HCT116 (cell line): ENCODE measurements at regions not wholly inside any gene's neighbourhood (a gene's known extent, or its start where the extent isn't known, plus 50 kb on each side); places are given as distances from the start of the nearest gene placed in this dataset.

Source experiments
- ATAC-seq: fragments of 200-7000 bp; cut with Tn5 transposase; 2 replicates; pipeline ENCODE4 v1.9.1; 2020; ENCODE audit warnings: mild to moderate bottlenecking, moderate library complexity
- BruUV-seq: library from RNA; stranded (reverse); fragments of 400-500 nt; replicated peaks from 2 replicates; lab custom pipeline; 2021; lab: Mats Ljungman, UMichigan
- CTCF ChIA-PET: fragments of 300-600 bp; sonication (Branson Sonifier 250); formaldehyde crosslinking; loops from one replicate; lab custom pipeline; 2021; ENCODE audit warnings: antibody characterized with exemption; lab: Charles Lee
- POLR2A ChIA-PET: fragments of 300-600, 350-600 bp; sonication (Branson Sonifier 250); formaldehyde crosslinking; loops from one replicate; lab custom pipeline; 2021; ENCODE audit warnings: antibody characterized with exemption; lab: Charles Lee
- RAD21 ChIA-PET, 2 experiments: fragments of 300-600 bp; sonication (Branson Sonifier 250); formaldehyde crosslinking; loops; one replicate each; lab custom pipeline; 2023; ENCODE audit warnings: low total read pairs in 2 of 2; ENCODE audit not compliant: uncharacterized antibody in 2 of 2, unreplicated experiment in 2 of 2, low non-redundant PET in 1 of 2; lab: Charles Lee
- DNase-seq: peaks from one replicate; pipeline ENCODE4 v3.0.0-alpha.2; 2010; ENCODE audit warnings: low read depth, low spot score
- H2AFZ ChIP-seq: fragments of 200-600 bp; shearing (Covaris generic), sonication (generic); 2 replicates; pipeline ENCODE4 v1.6.1; 2017; ENCODE audit warnings: low read depth, mixed run types, mixed read lengths, antibody characterized with exemption, low read length; ENCODE audit not compliant: poor library complexity, severe bottlenecking
- H3K27ac ChIP-seq: 2 replicates; pipeline ENCODE4 v1.5.1; 2012; ENCODE audit warnings: low read depth, low read length
- H3K27me3 ChIP-seq: fragments of 200-600 bp; sonication (generic); 2 replicates; pipeline ENCODE4 v1.6.1; 2016; ENCODE audit warnings: mixed run types, low read length, mixed read lengths; ENCODE audit not compliant: insufficient read depth
- H3K36me3 ChIP-seq, 2 experiments: fragments of 200-500 bp in 1 of 2; fragments of 200-600 bp in 1 of 2; sonication (Bioruptor generic) in 1 of 2; sonication (generic) in 1 of 2; 2 replicates each; pipeline versions ENCODE4 v1.5.1 to v1.6.1; 2014 to 2016; ENCODE audit warnings: low read length in 2 of 2, inconsistent platforms in 1 of 2, mixed read lengths in 1 of 2, mixed run types in 1 of 2; ENCODE audit not compliant: insufficient read depth in 2 of 2, control insufficient read depth in 1 of 2
- H3K4me1 ChIP-seq, 2 experiments: fragments of 200-600 bp in 1 of 2; sonication (generic) in 1 of 2; 2 replicates each; pipeline versions ENCODE4 v1.5.1 to v1.6.1; 2012 to 2017; ENCODE audit warnings: low read length in 2 of 2, inconsistent platforms in 1 of 2, mild to moderate bottlenecking in 1 of 2, mixed read lengths in 1 of 2, mixed run types in 1 of 2, moderate library complexity in 1 of 2; ENCODE audit not compliant: insufficient read depth in 2 of 2, control insufficient read depth in 1 of 2
- H3K4me2 ChIP-seq: fragments of 200-600 bp; sonication (generic); 2 replicates; pipeline ENCODE4 v1.6.1; 2017; ENCODE audit warnings: mixed run types, low read length, mixed read lengths
- H3K4me3 ChIP-seq, 2 experiments: fragments of 200-600 bp in 1 of 2; sonication (generic) in 1 of 2; replicated peaks in 1 of 2; 2 replicates each; pipeline ENCODE4 v1.5.1; 2011 to 2016; ENCODE audit warnings: low read length in 2 of 2, control low read depth in 1 of 2, low read depth in 1 of 2, mild to moderate bottlenecking in 1 of 2, mixed read lengths in 1 of 2, mixed run types in 1 of 2
- H3K79me2 ChIP-seq: fragments of 200-600 bp; sonication (generic); 2 replicates; pipeline ENCODE4 v1.6.1; 2017; ENCODE audit warnings: mild to moderate bottlenecking, mixed run types, low read length, moderate library complexity, mixed read lengths; ENCODE audit not compliant: insufficient read depth
- H3K9ac ChIP-seq: fragments of 200-600 bp; sonication (generic); 2 replicates; pipeline ENCODE4 v1.6.1; 2016; ENCODE audit warnings: low read length, mixed read lengths
- H3K9me2 ChIP-seq: fragments of 200-600 bp; sonication (generic), shearing (Covaris generic); 2 replicates; pipeline ENCODE4 v1.6.1; 2017; ENCODE audit warnings: mixed run types, mild to moderate bottlenecking, moderate library complexity; ENCODE audit not compliant: insufficient read depth
- H3K9me3 ChIP-seq, 2 experiments: fragments of 200-500 bp in 1 of 2; fragments of 200-600 bp in 1 of 2; sonication (Bioruptor generic) in 1 of 2; sonication (generic) in 1 of 2; 2 replicates each; pipeline ENCODE4 v1.6.1; 2014 to 2017; ENCODE audit warnings: low read length in 2 of 2, mixed read lengths in 2 of 2, inconsistent platforms in 1 of 2, low read depth in 1 of 2, mild to moderate bottlenecking in 1 of 2, mixed run types in 1 of 2, moderate library complexity in 1 of 2; ENCODE audit not compliant: control insufficient read depth in 1 of 2, insufficient read depth in 1 of 2
- H4K20me1 ChIP-seq: fragments of 200-600 bp; sonication (generic), shearing (Covaris generic); 2 replicates; pipeline ENCODE4 v1.6.1; 2017; ENCODE audit warnings: mixed run types, mild to moderate bottlenecking, moderate library complexity; ENCODE audit not compliant: insufficient read depth
- CTCF ChIP-seq, 3 experiments: fragments of 200-600 bp in 1 of 3; sonication (generic) in 1 of 3; IDR thresholded peaks in 2 of 3; conservative IDR thresholded peaks in 1 of 3; 2 replicates each; pipeline ENCODE4 v1.5.1; 2012 to 2017; ENCODE audit warnings: low read depth in 2 of 3, low read length in 2 of 3, antibody characterized with exemption in 1 of 3, borderline replicate concordance in 1 of 3, control low read depth in 1 of 3, mild to moderate bottlenecking in 1 of 3, mixed read lengths in 1 of 3, mixed run types in 1 of 3, moderate library complexity in 1 of 3; ENCODE audit not compliant: insufficient read depth in 1 of 3
- ELF1 ChIP-seq: IDR thresholded peaks from 2 replicates; pipeline ENCODE4 v1.6.1; 2012; ENCODE audit warnings: low read depth, borderline replicate concordance
- FOSL1 ChIP-seq: IDR thresholded peaks from 2 replicates; pipeline ENCODE4 v1.6.1; 2012; ENCODE audit warnings: low read depth
- JUND ChIP-seq: IDR thresholded peaks from 2 replicates; pipeline ENCODE4 v1.6.1; 2012
- MAX ChIP-seq: IDR thresholded peaks from 2 replicates; pipeline ENCODE4 v1.6.1; 2012
- POLR2A ChIP-seq: IDR thresholded peaks from 2 replicates; pipeline ENCODE4 v1.7.0; 2011; ENCODE audit warnings: borderline replicate concordance; ENCODE audit not compliant: insufficient read depth, insufficient read length; ENCODE audit errors: extremely low read depth
- POLR2AphosphoS5 ChIP-seq: IDR thresholded peaks from 2 replicates; pipeline ENCODE4 v1.6.1; 2011; ENCODE audit warnings: mild to moderate bottlenecking, low read depth, low read length, moderate library complexity
- RAD21 ChIP-seq: IDR thresholded peaks from 2 replicates; pipeline ENCODE4 v1.6.1; 2012; ENCODE audit warnings: low read depth, mild to moderate bottlenecking
- SRF ChIP-seq: IDR thresholded peaks from 2 replicates; pipeline ENCODE4 v1.6.1; 2012; ENCODE audit warnings: low read depth
- TCF7L2 ChIP-seq: IDR thresholded peaks from 2 replicates; pipeline ENCODE4 v1.7.0; 2011; ENCODE audit warnings: borderline replicate concordance, inconsistent platforms; ENCODE audit not compliant: insufficient read depth, insufficient read length; ENCODE audit errors: extremely low read depth
- YY1 ChIP-seq: IDR thresholded peaks from 2 replicates; pipeline ENCODE4 v1.6.1; 2011; ENCODE audit warnings: low read length, low read depth, moderate library complexity, mild to moderate bottlenecking; ENCODE audit not compliant: insufficient replicate concordance; ENCODE audit errors: extremely low read depth
- ZFX ChIP-seq: fragments of 450-650 bp; IDR thresholded peaks from 2 replicates; pipeline ENCODE4 v1.6.1; 2017
- ZNF274 ChIP-seq: fragments of 200-500 bp; sonication (Bioruptor generic); IDR thresholded peaks from 2 replicates; pipeline ENCODE4 v1.6.1; 2014; ENCODE audit warnings: mild to moderate bottlenecking, low read depth, low read length, inconsistent platforms
- intact Hi-C: fragments of 100-400 bp; cut with micrococcal nuclease; formaldehyde crosslinking; loops from 2 replicates; pipeline ENCODE4 v1.10.0; 2022
- TF ChIP-seq, protein P1 (sequence below): IDR thresholded peaks from 2 replicates; pipeline ENCODE4 v1.6.1; 2011; ENCODE audit warnings: mild to moderate bottlenecking, low read length, moderate library complexity; ENCODE audit not compliant: insufficient replicate concordance; ENCODE audit errors: extremely low read depth

DNA sequence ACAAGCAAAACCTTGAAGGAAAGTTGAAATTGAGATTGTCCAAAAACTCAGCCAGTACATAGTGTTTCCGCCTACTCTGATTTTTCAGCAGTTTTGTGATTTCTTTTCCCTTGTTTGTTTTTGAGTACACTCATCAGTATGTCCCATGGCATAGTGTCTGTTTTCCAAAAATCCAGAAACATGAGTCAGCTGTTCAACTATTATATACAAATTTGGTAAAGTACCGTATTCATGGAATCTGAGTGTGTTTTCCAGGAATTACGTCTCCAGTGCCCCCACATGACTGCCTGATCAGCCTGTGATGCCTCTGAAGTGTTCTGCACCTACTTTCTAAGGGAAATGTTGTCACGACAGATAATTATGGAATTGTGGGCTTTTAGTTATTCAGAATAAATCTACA lies 186.8 kb downstream of the LTN1 start (continued):
- no peak for TF ChIP-seq CTCF (IDR thresholded peaks at IDR 0.05 in 2 of 3, conservative IDR thresholded peaks at IDR 0.05 in 1 of 3; ENCODE audit: borderline replicate concordance in 1 of 3, insufficient read depth in 1 of 3, low read depth in 2 of 3, low read length in 2 of 3)
- TF ChIP-seq, protein P1, sequence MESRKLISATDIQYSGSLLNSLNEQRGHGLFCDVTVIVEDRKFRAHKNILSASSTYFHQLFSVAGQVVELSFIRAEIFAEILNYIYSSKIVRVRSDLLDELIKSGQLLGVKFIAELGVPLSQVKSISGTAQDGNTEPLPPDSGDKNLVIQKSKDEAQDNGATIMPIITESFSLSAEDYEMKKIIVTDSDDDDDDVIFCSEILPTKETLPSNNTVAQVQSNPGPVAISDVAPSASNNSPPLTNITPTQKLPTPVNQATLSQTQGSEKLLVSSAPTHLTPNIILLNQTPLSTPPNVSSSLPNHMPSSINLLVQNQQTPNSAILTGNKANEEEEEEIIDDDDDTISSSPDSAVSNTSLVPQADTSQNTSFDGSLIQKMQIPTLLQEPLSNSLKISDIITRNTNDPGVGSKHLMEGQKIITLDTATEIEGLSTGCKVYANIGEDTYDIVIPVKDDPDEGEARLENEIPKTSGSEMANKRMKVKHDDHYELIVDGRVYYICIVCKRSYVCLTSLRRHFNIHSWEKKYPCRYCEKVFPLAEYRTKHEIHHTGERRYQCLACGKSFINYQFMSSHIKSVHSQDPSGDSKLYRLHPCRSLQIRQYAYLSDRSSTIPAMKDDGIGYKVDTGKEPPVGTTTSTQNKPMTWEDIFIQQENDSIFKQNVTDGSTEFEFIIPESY: no peak

DNA sequence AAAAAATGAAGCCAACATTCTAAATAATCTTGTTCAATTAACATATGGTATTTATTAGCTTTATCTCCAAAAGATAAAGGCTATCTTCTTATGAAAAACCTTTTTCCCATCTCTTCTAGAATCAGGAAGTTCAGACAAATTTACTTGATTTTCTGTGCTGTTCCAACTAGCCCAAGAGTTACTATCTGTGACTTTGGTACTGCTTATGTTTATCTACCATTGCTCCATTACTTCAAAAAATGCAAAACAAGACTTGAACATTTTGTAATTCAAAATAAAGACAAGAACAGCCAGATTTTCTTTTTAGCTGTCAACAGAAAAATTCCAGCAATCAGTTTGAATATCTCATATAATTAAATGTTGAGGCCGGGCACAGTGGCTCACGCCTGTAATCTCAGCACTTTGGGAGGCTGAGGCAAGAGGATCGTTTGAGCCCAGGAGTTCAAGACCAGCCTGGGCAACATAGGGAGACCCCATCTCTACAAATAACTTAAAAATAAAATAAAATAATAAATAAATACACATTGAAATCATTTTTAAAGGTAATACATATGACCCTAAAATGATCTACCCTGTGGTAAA lies 188.5 kb downstream of the LTN1 start:
- CTCF ChIA-PET: no interaction called here
- POLR2A ChIA-PET: no interaction called here
- Histone ChIP-seq H3K79me2 (no peaks in the 10 kb centered on the region), H3K27me3 (peaks cover 37% of the 10 kb centered on the region), H3K4me3 (no peak overlapping the region), H4K20me1 (no peaks in the 10 kb centered on the region), H3K4me1 (no peaks in the 10 kb centered on the region), H3K9ac (no peak overlapping the region), H3K4me2 (no peak overlapping the region), H3K36me3 (no peaks in the 10 kb centered on the region), H3K27ac (no peak overlapping the region), H2AFZ (no peak overlapping the region), H3K9me3 (no peaks in the 10 kb centered on the region), H3K9me2 (no peaks in the 10 kb centered on the region)
- no TSS peak for BruUV-seq
- no peak for ATAC-seq
- no peak for DNase-seq
- intact Hi-C loops: no loop called here
- RAD21 ChIA-PET: no interaction called here
- TF ChIP-seq ZNF274 (no peak), TCF7L2 (no peak), JUND (no peak), CTCF (IDR thresholded peaks at IDR 0.05 in 2 of 3, conservative IDR thresholded peaks at IDR 0.05 in 1 of 3; ENCODE audit: borderline replicate concordance in 1 of 3, insufficient read depth in 1 of 3, low read depth in 2 of 3, low read length in 2 of 3) (no peak), YY1 (no peak), MAX (no peak), ZFX (no peak), FOSL1 (no peak), RAD21 (no peak), ELF1 (no peak), SRF (no peak), POLR2AphosphoS5 (no peak), POLR2A (no peak)
